ENCODE measurements at regions not wholly inside any gene's neighbourhood (a gene's known extent, or its start where the extent isn't known, plus 50 kb on each side); places are given as distances from the start of the nearest gene placed in this dataset.

- H3K4me3 ChIP-seq (ENCODE audit: low read depth, low read length), result no peak overlapping the region
- no peak for DNase-seq (ENCODE audit: low read depth)
- TF ChIP-seq CTCF (IDR thresholded peaks at IDR 0.05; ENCODE audit: low read depth, low read length, missing control alignments), result no peak
Measured at GRCh38 chr4:19700992-19701391, 550.7 kb upstream of the SLIT2 start.

GRCh38 chr4:19698961-19699360 is 552.7 kb upstream of the SLIT2 start:
- no peak for TF ChIP-seq CTCF (IDR thresholded peaks at IDR 0.05; ENCODE audit: low read depth, low read length, missing control alignments)
- DNase-seq (ENCODE audit: low read depth), result no peak
- no peak overlapping the region for H3K4me3 ChIP-seq (ENCODE audit: low read depth, low read length)

- TF ChIP-seq CTCF (IDR thresholded peaks at IDR 0.05; ENCODE audit: low read depth, low read length, missing control alignments), result no peak
- no peak for DNase-seq (ENCODE audit: low read depth)
- H3K4me3 ChIP-seq (ENCODE audit: low read depth, low read length), result no peak overlapping the region
Measured at GRCh38 chr4:19694812-19695211, 556.9 kb upstream of the SLIT2 start.

GRCh38 chr4:19693936-19694570 is 557.7 kb upstream of the SLIT2 start:
- DNase-seq (ENCODE audit: low read depth), result no peak
- TF ChIP-seq CTCF (IDR thresholded peaks at IDR 0.05; ENCODE audit: low read depth, low read length, missing control alignments), result no peak
- no peak overlapping the region for H3K4me3 ChIP-seq (ENCODE audit: low read depth, low read length)

- no peak for DNase-seq (ENCODE audit: low read depth)
- H3K4me3 ChIP-seq (ENCODE audit: low read depth, low read length), result no peak overlapping the region
- no peak for TF ChIP-seq CTCF (IDR thresholded peaks at IDR 0.05; ENCODE audit: low read depth, low read length, missing control alignments)
Measured at GRCh38 chr4:19689511-19689910, 562.2 kb upstream of the SLIT2 start.

GRCh38 chr4:19686456-19686855 is 565.2 kb upstream of the SLIT2 start:
- TF ChIP-seq CTCF (IDR thresholded peaks at IDR 0.05; ENCODE audit: low read depth, low read length, missing control alignments), result no peak
- no peak overlapping the region for H3K4me3 ChIP-seq (ENCODE audit: low read depth, low read length)
- no peak for DNase-seq (ENCODE audit: low read depth)

- DNase-seq (ENCODE audit: low read depth), result no peak
- H3K4me3 ChIP-seq (ENCODE audit: low read depth, low read length), result no peak overlapping the region
- TF ChIP-seq CTCF (IDR thresholded peaks at IDR 0.05; ENCODE audit: low read depth, low read length, missing control alignments), result no peak
Measured at GRCh38 chr4:19684084-19684483, 567.6 kb upstream of the SLIT2 start.

All from GM12864 (cell line).